HEK293T (cell line): ENCODE measurements at regions not wholly inside any gene's neighbourhood (a gene's known extent, or its start where the extent isn't known, plus 50 kb on each side); places are given as distances from the start of the nearest gene placed in this dataset.
"Not testable (repeated sequence)": the region's sequence is repeated elsewhere in the genome, so short reads cannot be mapped to it uniquely, and the experiment has no call there.

ENCODE experiments used
- BHLHE40 ChIP-seq: fragments of 450-650 bp; IDR thresholded peaks from 2 replicates; pipeline ENCODE4 v1.6.1; 2016; ENCODE audit warnings: mild to moderate bottlenecking, moderate library complexity, borderline replicate concordance
- ELF4 ChIP-seq: fragments of 450-650 bp; IDR thresholded peaks from 2 replicates; pipeline ENCODE4 v1.6.1; 2017; ENCODE audit warnings: antibody characterized with exemption
- FOXA1 ChIP-seq: fragments of 450-650 bp; IDR thresholded peaks from 2 replicates; pipeline ENCODE4 v1.6.1; 2016; ENCODE audit warnings: mild to moderate bottlenecking
- FOXM1 ChIP-seq: fragments of 450-650 bp; IDR thresholded peaks from 2 replicates; pipeline ENCODE4 v1.6.1; 2017; ENCODE audit warnings: mild to moderate bottlenecking, borderline replicate concordance
- NFRKB ChIP-seq: fragments of 450-650 bp; IDR thresholded peaks from 2 replicates; pipeline ENCODE4 v1.6.1; 2016; ENCODE audit warnings: mild to moderate bottlenecking, moderate library complexity
- SP1 ChIP-seq: fragments of 450-650 bp; IDR thresholded peaks from 2 replicates; pipeline ENCODE4 v1.6.1; 2017
- SUZ12 ChIP-seq: fragments of 450-650 bp; IDR thresholded peaks from 2 replicates; pipeline ENCODE4 v1.6.1; 2016; ENCODE audit warnings: mild to moderate bottlenecking
- TARDBP ChIP-seq: fragments of 450-650 bp; IDR thresholded peaks from 2 replicates; pipeline ENCODE4 v1.6.1; 2016
- ZNF384 ChIP-seq: fragments of 450-650 bp; IDR thresholded peaks from 2 replicates; pipeline ENCODE4 v1.6.1; 2016

- not testable (repeated sequence) for TF ChIP-seq FOXA1, SP1, TARDBP, FOXM1, NFRKB, BHLHE40, SUZ12, ELF4, ZNF384
Measured at GRCh38 chr6:137559521-137560183, 65.5 kb upstream of the OLIG3 start.
